Jurkat, Clone E6-1 (cell line): ENCODE measurements at regions not wholly inside any gene's neighbourhood (a gene's known extent, or its start where the extent isn't known, plus 50 kb on each side); places are given as distances from the start of the nearest gene placed in this dataset.
A peak's percentile ranks its signal among the peaks of the same experiment; 100 is the strongest.

Experiments
- DNase-seq: peaks from one replicate; pipeline ENCODE4 v3.0.0-alpha.2; 2011; ENCODE audit warnings: low read depth, low spot score
- H3K4me3 ChIP-seq: 2 replicates; pipeline ENCODE4 v1.5.1; 2011; ENCODE audit warnings: mild to moderate bottlenecking, low read length, control low read depth, moderate library complexity

DNA sequence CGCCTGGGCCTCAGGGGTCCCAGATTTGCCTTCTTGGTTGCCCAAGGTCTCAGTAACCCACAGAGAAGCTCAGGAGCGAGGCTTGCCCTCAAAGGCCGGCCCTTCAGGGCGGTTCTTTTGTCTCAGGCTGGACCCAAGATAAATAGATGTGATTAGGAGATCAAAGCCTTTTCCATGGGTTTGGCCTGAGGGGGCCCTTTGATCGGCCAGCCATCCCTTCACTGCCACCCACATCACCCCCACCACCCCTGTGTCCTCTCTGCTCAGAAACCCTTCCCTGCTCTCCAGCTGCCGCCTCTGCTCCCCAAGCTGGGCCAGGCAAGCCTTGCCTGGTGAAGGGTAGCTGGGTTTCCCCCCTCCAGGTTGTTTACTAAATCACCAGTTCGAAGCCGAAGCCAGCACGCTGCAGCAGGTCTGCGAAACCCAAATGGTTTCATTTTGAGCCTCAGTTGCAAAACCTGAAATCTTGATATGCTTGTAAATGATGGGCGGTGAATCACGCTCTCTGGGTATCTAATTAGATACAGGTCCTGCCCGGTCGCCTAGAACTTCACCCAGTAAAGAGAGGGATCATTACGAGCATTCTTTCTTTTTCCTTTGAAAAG, 202.6 kb upstream of the BCOR start:
- no peak for DNase-seq
- no peak overlapping the region for H3K4me3 ChIP-seq

DNA sequence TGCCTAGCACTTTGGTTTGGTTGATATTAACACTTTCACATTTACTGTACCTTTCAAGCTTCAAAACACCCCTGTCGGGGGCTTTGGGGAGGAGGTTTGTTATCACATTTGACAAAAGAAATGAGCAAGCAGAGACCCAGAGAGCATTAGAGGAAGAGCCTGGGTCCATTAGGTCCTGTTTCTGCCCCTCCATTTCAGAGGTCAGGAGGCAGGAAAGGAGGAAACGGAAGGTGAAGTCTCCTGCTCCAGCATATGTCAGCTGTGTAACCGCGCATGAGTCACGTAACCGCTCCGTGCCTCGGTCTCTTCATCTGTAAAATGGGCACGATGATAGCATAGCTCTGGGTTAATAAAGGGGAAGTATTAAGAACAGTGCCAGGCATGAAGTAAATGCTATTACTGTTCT, 201.9 kb upstream of the BCOR start:
- no peak overlapping the region for H3K4me3 ChIP-seq
- DNase-seq = no peak

DNA sequence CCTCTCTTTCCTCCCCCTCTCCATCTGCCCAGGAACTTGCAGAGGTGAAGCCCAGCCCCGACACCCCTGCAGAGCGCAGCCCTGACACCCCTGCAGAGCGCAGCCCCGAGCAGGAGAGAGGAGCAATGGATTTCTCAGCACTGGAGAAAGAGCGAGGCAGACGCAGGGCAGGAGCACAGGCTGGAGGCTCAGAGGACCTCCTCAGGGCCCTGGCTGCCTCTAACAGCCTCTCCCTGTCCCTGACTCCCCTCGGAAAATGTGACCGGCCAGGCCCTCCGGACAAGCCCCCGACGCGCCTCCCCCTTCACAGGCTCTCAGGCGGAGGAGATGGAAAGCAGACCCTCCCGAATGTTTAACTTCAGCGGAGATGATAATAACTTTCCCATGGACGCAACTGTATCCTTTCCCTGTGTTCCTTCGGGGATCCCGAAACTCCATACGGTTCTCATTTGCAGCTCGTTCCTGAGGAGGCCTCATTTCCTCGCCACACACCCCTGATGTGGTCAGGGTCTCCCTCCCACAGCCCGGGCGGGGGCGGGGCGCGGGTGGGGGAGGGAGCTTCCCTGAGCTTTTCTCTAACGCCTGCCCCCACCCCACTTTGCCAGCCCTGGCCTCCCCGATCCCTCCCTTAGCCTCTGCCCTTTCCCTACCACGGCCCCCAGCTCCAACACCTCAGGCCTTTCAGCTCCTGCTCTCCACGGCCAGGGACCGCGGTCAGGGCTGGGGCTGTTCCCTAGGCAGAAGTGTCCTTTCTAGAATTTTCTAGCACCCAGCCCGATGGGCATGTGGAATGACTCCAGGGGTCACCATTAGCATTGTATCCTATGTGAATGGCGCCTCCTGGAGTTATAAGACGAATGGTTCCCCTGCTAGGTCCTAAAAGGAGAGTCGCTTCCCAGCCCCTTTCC, 201.1 kb upstream of the BCOR start:
- H3K4me3 ChIP-seq = no peak overlapping the region
- DNase-seq = no peak

DNA sequence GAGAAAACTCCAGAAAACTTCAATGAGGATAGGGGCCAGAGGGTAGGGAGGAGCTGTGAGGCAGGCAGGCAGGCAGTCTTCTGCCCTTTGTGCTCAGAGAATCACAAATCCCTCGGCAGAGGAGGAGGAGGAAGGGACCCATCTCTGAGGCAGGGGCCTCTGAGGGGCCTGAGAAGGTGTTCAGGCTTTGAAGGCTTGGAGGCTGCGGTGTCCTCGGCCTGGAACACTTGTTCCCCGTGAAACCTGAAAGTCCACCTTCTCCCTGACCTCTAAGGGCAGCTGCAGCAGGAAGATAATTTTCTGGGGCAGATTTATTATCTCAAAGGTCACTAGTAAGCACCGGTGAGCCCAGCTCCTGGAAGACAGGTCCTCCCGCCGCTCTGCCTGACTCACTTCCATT, 200.3 kb upstream of the BCOR start:
- no peak overlapping the region for H3K4me3 ChIP-seq

DNA sequence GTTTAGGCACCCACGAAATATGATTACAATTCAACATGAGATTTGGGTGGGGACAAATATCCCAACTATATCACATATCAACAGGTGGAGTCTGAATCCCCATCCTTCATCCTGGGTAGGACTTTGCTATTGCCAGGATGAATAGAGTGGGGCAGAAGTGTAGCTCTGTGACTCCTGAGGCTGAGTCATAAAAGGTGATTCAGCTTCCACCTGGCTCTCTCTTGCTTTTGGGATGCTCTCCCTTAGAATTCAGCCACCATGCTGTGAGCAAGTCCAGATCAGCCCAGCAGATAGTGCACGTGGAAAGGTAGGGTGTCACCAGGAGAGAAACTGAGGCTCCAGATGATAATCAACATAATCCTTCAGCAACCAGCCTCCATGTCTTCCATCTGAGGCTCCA, 193.8 kb upstream of the BCOR start:
- no peak for DNase-seq
- H3K4me3 ChIP-seq = no peak overlapping the region

More for the DNA sequence above, 200.3 kb upstream of the BCOR start:
- DNase-seq = no peak

DNA sequence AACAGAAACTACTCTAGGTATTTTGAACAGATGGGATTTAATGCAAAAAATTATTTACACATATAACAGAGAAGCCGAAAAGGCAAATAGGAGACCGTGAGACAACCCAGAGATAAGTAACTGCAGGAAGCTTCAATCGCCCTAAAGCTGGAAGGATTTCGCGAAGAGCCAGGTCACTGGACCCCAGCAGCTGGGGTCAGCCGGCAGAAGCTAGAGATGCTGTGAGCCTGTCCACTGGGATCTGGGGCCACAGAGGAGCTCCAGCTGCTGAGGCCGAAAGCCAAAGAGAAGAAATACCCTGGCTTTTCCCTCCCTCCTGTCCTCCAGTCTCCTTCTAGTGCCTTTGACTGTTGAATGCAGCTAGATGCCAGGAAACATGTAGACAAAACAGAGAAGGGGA, 192.8 kb upstream of the BCOR start:
- no peak for DNase-seq
- no peak overlapping the region for H3K4me3 ChIP-seq

DNA sequence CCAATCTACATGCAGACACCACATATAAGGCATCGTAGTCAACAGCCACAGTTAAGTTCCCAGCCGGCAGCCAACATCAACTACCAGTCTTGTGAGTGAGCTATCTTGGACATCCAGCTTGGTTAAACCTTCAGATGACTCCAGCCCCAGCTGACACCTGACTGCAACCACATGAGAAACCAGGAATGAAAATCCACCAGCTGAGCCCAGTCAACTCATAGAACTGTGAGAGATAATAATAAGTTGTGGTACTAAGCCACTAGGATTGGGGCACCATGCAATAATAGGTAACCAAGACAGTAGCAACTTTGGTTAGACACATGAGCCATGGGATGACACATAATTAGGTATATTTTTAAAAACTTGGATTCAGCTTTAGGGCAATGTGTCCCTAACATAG, 188.1 kb upstream of the BCOR start:
- no peak overlapping the region for H3K4me3 ChIP-seq
- DNase-seq = no peak

DNA sequence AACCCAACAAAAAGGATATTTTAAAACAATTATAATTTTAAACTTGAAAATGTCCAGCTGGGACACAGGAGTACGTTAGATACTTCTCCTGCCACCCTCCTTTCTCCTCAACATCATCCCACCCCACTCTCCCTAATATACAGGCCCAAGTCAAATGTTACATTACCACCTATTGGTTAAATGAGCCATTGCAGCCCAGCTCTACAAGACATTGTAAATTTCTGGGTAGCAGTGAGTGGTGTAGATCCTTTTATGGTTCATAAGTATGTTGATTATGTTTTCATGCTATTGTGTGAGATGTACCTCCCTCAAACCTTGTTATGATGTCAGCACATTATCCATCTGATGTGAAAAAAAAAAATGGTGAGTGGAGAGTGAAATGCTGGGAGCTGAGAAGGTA, 187.1 kb upstream of the BCOR start:
- DNase-seq = no peak
- no peak overlapping the region for H3K4me3 ChIP-seq

DNA sequence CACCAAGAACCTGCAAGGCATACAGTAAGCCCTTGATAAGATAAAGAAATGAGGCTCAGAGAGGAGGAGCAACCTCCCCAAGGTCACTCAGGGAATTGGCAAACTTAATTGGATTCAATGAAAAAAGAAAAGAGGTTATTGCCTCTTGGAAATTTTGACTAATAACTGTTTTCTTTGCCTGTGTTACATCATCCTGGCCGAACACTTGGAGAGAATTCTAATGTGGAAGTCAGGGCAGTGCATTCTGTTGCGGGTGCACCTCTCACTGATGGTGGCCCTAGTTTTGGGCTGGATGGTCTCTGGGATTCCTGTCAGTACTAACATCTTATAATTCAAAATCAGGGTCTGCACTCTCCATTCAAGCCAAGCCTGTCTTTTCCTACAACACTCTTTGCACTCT, 186.2 kb upstream of the BCOR start:
- DNase-seq = no peak
- H3K4me3 ChIP-seq = no peak overlapping the region

DNA sequence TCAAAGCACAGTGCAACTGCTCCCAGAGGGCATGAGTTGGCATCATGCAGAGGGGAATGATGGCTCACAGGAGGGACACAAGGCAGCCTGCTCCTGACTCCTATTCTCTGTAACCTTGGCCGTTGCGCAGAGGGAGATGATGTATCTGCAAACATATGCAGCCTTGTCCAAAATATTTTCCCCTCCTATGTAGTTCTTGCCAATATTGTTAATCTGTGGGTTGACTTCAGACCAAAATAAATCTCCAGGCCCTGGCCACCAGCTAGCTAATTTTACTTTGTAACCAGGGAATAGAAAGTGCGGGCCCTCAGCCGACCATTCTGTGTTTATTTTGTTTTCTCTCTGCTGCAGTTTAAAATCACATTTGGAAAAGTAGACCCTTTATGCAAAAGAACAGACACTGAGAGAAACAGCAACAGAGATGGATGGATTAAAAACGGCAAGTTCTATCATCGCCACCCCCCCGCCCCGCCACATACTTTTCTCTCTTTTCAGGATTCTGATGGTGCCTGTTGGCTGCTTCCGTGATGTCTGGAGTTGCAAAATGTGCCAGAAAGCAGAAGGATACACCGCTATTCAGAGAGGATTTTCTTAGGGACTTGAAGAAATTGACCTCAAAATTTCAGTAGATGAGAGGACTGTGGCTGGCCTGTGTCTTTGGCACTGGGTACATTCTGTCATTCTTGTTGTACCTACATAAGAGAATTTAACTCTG, 185.3 kb upstream of the BCOR start:
- H3K4me3 ChIP-seq = no peak overlapping the region
- DNase-seq = no peak

DNA sequence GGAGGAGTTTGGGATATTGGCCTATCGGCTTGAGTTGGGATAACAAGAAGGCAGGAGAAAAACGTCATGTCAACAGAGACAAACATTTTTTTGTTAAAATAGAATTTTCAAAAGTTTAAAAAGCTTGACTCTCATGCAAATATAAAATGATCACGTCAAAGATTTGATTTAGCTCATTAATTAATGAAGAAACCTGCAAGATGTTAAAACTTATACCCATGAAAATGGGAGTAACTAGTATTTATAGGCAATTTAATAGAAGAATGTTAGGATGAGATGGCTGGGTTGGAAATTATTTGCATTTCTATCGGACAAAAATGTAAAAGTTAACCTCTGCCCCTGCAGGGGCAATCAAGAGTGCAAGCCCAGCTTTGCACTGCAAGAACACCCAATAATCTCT, 184.6 kb upstream of the BCOR start:
- H3K4me3 ChIP-seq = no peak overlapping the region
- DNase-seq = no peak

DNA sequence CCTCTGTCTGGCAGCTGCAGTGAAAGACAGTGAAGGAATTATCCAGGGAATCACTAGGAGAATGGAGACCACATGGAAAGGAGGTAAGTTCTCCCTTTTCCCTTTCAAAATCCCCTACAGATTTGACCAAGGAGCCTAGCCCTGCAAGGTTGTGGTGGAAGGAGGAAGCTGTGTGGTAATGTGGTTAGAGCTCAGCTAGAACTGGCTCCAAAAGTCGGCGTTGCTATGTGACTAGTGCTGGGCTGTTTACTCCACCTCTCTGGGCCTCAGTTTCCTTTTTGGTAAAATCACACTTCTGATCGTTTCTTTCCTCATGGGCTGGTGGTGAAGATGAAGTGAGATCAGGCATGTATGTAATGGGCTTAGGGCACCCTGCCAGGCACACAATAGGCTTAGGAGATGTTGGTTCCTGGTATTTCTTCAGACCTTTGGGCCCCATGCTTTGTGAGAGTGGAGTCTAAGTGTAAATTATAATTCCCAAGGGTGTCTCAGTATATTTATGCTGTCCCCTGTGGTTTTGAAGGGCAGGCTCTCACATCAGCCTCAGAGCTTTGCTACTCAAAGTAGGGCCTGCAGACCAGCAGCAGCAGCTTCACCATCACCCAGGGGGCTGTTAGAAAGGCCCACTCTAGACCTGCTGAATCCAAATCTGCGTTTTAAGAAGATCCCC, 183.7 kb upstream of the BCOR start:
- DNase-seq = peak; percentile 55
- no peak overlapping the region for H3K4me3 ChIP-seq

DNA sequence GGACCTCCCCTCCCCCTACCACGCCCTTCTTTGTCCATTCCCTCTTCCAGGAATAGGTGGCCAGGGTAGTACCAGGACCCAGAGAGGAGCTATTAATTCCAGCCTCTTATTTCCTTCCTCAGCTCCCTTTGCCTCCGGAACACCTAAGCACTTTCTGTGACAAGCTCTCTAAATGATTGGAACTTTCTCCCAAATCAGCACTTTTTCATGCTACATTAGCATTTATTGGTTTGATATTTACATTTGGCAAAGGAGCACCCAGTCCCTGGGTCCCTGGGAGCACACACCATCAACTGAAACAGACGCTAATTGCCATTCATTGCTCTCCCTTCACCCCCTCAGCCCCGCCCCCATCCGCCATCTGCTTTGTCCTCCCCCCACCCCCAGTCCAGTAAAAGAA, 182.0 kb upstream of the BCOR start:
- H3K4me3 ChIP-seq = no peak overlapping the region
- no peak for DNase-seq

DNA sequence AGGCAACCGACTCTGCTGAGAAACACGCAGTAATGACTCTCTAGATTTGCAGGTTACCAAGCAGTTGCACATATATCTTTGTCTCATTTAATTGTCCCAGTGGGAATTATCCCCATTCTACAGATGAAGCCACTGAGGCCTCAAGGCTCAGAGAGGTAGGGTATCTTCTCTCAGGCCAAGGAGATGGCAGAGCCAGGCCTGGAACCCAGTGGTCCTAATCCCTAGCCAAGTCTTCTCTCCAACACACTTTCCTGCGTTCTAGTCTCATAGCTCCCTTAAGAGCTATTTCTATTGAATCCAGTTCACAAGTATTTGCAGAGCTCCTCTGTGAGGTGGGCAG, 181.3 kb upstream of the BCOR start:
- H3K4me3 ChIP-seq = no peak overlapping the region
- no peak for DNase-seq

DNA sequence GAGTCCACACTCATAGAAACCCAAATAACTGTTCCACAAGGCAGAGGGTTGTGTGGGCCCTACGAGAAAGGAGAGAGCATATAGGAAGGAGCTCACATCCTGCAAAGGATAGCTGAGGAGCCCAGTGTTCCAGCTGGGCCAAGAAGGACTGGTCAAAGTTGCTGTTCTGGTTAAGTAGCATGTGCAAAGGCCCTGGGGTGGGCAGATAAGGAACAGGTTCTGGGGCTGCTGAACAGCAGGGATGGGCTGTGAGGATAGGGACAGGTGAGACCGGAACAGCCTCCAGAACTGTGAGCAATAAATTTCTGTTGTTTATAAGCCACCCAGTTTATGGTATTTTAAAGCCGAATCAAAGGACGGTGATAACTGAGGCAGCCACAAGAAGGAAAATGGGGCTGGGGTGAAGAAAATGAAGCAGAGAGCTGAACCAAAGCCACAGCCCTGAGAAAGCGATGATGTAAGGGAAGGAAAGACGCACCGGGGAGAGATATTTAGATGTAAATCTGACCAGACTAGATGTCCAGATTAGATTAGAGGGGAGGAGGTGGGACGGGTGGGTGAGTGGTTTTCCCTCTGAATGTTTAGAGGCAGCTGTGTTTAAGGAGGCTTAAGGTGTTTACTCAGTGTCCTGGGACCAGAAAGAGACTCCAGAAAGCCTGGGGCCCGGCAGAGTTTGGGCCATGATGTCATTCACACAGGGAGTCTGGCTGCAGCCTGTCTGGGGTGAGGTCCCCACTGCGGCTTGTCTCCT, 180.8 kb upstream of the BCOR start:
- no peak overlapping the region for H3K4me3 ChIP-seq
- peak; percentile 41 for DNase-seq

DNA sequence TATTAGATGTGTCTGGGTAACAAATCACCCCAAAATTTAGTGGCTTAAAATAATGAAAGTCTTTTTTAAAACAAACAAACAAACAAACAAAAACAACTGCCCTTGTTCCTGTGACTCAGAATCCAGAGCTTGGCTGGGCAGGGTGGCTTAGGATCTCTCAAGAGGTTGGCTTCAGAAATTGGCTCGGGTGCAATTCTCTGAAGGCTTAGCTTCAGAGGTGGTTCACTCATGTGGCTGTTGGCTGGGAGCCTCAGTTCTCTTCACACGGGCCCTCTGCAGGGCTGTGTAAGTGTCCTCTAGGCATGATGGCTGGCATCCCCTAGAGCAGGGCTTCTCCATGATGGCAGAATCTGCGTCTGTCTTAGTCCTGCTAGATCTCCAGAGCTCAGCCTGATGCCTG, 179.9 kb upstream of the BCOR start:
- H3K4me3 ChIP-seq = no peak overlapping the region

DNA sequence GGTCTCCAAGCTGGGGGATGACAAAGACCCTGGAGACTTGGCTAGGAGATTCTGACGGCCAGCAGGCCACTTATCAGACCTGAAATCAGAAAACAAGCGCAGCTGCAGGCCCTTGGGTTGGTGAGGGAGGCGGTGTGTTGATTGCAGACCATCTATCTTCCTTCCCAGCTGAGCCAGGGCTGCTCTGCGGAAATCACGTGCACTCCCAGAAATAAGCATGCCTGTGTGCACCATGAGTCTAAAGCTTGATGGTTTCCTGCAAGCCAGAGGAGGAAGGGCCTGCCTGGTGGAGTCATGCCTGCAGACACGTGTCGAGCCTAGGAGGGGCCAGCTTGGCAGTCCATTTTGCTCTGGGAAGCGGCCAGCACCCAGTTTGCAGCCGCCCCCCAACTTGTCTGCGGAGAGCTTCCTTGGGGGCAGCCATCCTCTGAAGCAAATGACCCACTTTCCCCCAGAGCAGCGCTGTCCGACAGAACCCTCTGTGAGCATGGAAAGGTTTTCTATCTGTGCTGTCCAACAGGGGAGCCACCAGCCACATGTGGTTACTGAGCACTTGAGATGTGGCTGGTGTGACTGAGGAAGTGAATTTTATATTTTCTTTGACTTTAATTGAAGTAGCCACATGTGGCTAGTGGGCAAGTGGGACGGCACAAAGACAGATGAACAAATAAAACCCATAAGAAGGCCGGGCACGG, 175.7 kb upstream of the BCOR start:
- DNase-seq = no peak

More for the DNA sequence above, 179.9 kb upstream of the BCOR start:
- no peak for DNase-seq

DNA sequence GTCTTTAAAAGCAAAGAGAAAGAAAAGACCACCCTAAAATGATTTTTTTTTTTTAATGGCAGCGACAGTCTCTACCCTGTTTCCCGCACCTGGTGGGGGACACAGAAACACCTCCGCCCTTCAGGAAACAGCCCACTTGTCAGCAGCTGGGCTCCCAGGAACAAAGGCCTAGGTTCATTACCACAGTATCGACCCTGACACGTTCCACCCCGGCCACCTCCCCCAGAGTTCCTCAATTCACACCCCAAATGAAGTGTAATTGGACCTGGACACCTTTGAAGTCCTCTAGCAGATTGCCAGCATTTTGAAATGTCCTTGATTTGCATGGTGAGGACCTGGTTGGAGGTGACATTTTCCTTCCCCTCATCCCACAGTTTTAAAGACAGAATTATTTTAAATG, 175.0 kb upstream of the BCOR start:
- DNase-seq = no peak
- no peak overlapping the region for H3K4me3 ChIP-seq

More for the DNA sequence above, 175.7 kb upstream of the BCOR start:
- H3K4me3 ChIP-seq = no peak overlapping the region

DNA sequence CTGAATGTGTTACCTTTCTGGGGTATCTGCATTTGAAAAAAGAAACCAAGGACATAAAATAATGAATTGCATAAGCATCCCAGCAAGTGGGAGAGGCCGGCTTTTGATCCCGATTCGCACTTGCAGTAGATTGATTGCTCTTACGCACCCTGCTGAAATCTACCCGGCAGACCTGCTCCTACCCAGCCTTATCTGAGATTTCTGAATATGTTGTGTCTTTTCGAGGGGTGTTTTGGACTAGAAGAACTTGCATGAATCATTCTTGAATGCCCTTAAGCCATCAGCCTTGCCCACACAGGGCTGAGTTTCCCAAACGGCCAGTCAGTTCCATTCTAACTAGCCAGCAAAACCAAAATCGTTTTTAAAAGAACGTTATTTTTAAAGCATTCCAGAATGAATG, 174.4 kb upstream of the BCOR start:
- no peak for DNase-seq
- H3K4me3 ChIP-seq = no peak overlapping the region
